ENCODE measurements at regions not wholly inside any gene's neighbourhood (a gene's known extent, or its start where the extent isn't known, plus 50 kb on each side); places are given as distances from the start of the nearest gene placed in this dataset.

DNA sequence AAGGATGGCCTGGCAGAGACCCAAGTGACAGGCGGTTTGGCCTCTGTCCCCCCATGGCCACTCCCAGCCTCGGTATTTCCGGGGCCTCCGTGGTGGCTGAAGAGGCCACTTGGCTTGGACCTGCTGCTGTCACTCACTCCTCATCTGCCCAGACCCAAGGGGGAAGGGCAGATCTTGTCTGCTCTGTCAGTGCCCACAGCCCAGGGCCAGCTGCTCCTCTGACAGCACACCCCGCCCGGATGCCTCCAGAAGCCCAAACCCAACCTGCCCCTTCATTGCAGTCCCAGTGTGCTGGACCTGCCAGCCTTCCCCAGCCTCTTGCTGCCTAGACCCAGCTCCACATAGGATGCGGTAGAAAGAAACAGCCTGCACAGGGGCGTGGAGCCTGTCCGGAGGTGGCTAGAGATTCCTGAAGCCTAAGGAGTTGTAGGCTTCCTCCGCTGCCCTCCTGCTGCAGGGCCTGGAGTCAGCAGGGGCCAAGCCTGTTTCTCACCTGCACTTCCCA, 52.0 kb downstream of the MAGEF1 start:
- DNase-seq (ENCODE audit: low read depth), result no peak
- no peak for TF ChIP-seq CTCF (conservative IDR thresholded peaks at IDR 0.05; ENCODE audit: low read depth, low read length)
- H3K4me3 ChIP-seq (ENCODE audit: low read depth, low read length), result no peak overlapping the region

DNA sequence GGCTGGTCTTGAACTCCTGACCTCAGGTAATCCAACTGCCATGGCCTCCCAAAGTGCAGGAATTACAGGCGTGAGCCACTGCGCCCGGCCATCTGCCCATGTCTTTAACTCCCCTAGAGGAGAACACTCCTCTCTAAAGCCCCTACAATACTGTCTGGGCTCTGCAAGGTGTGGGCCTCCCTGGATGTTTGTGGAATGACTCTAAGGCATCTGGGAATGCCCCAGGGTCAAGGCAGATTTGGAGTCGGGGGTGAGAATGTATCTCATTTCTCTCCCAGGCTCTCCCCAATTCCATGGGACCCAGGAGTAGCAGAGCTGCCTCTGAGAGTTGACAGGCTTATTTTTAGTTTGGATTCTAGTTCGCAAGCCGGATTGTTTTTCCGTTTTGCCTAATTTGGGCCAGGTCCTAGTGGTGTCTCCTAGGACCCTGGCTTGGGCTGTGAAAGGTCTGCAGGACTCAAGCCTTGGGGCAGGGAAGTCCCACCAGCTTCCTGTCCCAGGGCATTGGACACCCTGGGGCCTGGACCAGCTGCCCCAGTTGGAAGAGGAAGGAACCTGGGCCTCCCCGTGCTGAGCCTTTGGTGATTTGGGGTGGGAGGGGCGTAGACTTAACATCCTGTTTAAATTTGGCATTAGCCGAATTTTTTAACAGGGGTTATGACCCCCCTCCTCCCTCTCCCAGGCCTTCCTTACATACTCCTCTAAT, 53.5 kb downstream of the MAGEF1 start:
- TF ChIP-seq CTCF (conservative IDR thresholded peaks at IDR 0.05; ENCODE audit: low read depth, low read length), result no peak
- no peak overlapping the region for H3K4me3 ChIP-seq (ENCODE audit: low read depth, low read length)
- no peak for DNase-seq (ENCODE audit: low read depth)

- no peak for TF ChIP-seq CTCF (conservative IDR thresholded peaks at IDR 0.05; ENCODE audit: low read depth, low read length)
- H3K4me3 ChIP-seq (ENCODE audit: low read depth, low read length), result no peak overlapping the region
- no peak for DNase-seq (ENCODE audit: low read depth)
Observed at GRCh38 chr3:184656829-184657681, 54.8 kb downstream of the MAGEF1 start.

DNA sequence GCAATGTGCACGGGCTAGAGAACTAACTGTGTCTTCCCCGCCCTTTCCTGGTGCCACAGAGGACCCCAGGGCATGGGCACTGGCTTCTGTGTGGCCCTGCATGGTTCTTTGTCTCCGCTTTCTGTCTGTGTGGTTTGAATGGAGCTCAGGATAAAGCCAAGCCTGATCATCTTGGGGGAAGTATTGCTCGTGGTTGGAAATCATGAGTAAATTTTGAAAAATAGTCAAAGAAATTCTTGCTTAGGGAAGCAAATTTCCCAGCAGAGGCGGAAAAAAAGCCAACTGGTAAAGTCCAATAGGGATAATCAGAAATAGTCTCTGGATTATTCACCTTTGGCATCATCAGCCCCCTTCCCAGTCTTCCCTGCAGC, 55.4 kb downstream of the MAGEF1 start:
- no peak overlapping the region for H3K4me3 ChIP-seq (ENCODE audit: low read depth, low read length)
- no peak for DNase-seq (ENCODE audit: low read depth)
- no peak for TF ChIP-seq CTCF (conservative IDR thresholded peaks at IDR 0.05; ENCODE audit: low read depth, low read length)

DNA sequence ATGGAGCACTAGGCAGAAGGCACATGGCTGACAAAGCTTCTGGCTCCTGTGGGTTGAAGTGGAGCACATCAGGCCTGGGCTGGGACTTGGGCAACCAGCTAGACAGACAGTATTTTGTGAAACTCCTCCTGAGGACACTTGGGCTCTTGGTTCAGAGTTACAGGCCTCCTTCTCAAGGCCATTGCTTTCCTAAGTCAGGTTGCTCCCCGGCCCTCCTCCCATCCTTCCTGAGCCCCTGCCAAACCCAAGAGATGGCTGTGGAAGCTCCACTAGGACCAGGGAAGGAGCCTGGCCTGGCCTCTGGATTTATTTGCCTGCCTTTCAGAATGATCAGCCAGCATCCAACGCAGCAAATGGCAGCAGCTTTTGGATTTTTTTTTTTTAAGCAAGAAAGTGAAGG, 56.3 kb downstream of the MAGEF1 start:
- no peak for DNase-seq (ENCODE audit: low read depth)
- H3K4me3 ChIP-seq (ENCODE audit: low read depth, low read length), result no peak overlapping the region
- no peak for TF ChIP-seq CTCF (conservative IDR thresholded peaks at IDR 0.05; ENCODE audit: low read depth, low read length)

DNA sequence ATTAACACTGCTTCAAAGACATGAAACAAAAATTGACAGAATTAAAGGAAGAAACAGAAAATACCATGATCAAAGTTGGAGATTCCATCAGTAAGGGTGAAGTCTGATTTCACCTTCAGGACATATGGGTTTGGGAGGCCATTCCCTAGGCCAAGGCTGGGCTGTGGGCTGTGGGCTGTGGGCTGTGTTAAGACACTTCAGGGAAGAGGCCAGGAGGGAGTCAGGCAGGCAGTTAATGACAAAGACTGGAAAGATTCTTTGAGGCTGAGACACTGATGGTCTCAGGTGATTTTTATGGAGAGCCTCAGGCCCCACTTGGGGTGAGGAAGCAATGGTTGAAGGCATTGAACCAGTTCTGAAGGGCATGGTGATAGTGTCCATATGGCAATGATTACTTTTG, 57.5 kb downstream of the MAGEF1 start:
- no peak for DNase-seq (ENCODE audit: low read depth)
- no peak for TF ChIP-seq CTCF (conservative IDR thresholded peaks at IDR 0.05; ENCODE audit: low read depth, low read length)
- H3K4me3 ChIP-seq (ENCODE audit: low read depth, low read length), result no peak overlapping the region

Measured in epithelial cell of proximal tubule (primary cell).